ENCODE measurements at regions not wholly inside any gene's neighbourhood (a gene's known extent, or its start where the extent isn't known, plus 50 kb on each side); places are given as distances from the start of the nearest gene placed in this dataset.

- DNase-seq: no peak
Observed at GRCh38 chr9:117945286-117945685, 241.1 kb downstream of the TLR4 start.

- DNase-seq: no peak
Observed at GRCh38 chr9:117951127-117951526, 246.9 kb downstream of the TLR4 start.

- DNase-seq: no peak
Observed at GRCh38 chr9:117952581-117952980, 248.4 kb downstream of the TLR4 start.

GRCh38 chr9:117957267-117957666, 253.1 kb downstream of the TLR4 start:
- no peak for DNase-seq

- DNase-seq: no peak
Observed at GRCh38 chr9:117958726-117959125, 254.5 kb downstream of the TLR4 start.

- no peak for DNase-seq
Observed at GRCh38 chr9:117963493-117964090, 259.4 kb downstream of the TLR4 start.

- DNase-seq: no peak
Observed at GRCh38 chr9:117970276-117971050, 266.3 kb downstream of the TLR4 start.

GRCh38 chr9:117974108-117974507, 269.9 kb downstream of the TLR4 start:
- DNase-seq: no peak

- no peak for DNase-seq
Observed at GRCh38 chr9:117979914-117980313, 275.7 kb downstream of the TLR4 start.

GRCh38 chr9:117987945-117988344, 283.7 kb downstream of the TLR4 start:
- DNase-seq: no peak

- no peak for DNase-seq
Observed at GRCh38 chr9:117992006-117992405, 287.8 kb downstream of the TLR4 start.

- DNase-seq: no peak
Observed at GRCh38 chr9:118000581-118000980, 296.4 kb downstream of the TLR4 start.

GRCh38 chr9:118003240-118003639, 299.0 kb downstream of the TLR4 start:
- DNase-seq: no peak

- DNase-seq: no peak
Observed at GRCh38 chr9:118008246-118008645, 304.0 kb downstream of the TLR4 start.

GRCh38 chr9:118009614-118010013, 305.4 kb downstream of the TLR4 start:
- peak; percentile 38 for DNase-seq

- DNase-seq: no peak
Observed at GRCh38 chr9:118017607-118018122, 313.5 kb downstream of the TLR4 start.

- DNase-seq: no peak
Observed at GRCh38 chr9:118023644-118024043, 319.4 kb downstream of the TLR4 start.

- no peak for DNase-seq
Observed at GRCh38 chr9:118028225-118028624, 324.0 kb downstream of the TLR4 start.

- DNase-seq: no peak
Observed at GRCh38 chr9:118029425-118029824, 325.2 kb downstream of the TLR4 start.

GRCh38 chr9:118034701-118035100, 330.5 kb downstream of the TLR4 start:
- DNase-seq: no peak

- DNase-seq: no peak
Observed at GRCh38 chr9:118038713-118039112, 334.5 kb downstream of the TLR4 start.

- DNase-seq: no peak
Observed at GRCh38 chr9:118058227-118058626, 354.0 kb downstream of the TLR4 start.

- DNase-seq: peak; percentile 32
Observed at GRCh38 chr9:118059484-118060278, 355.5 kb downstream of the TLR4 start.

GRCh38 chr9:118083161-118083560, 379.0 kb downstream of the TLR4 start:
- DNase-seq: no peak

Measured in midbrain (tissue), 1 donor.